ENCODE measurements at regions not wholly inside any gene's neighbourhood (a gene's known extent, or its start where the extent isn't known, plus 50 kb on each side); places are given as distances from the start of the nearest gene placed in this dataset.
"Not testable (repeated sequence)": the region's sequence is repeated elsewhere in the genome, so short reads cannot be mapped to it uniquely, and the experiment has no call there.

GRCh38 chr7:69433081-69433480 is 165.2 kb upstream of the AUTS2 start:
- Mint-ChIP-seq H3K4me3 (no peak overlapping the region), H3K36me3 (peaks cover 4% of the 10 kb centered on the region), H3K9me3 (peaks cover 4 to 14% (median 5%) of the 10 kb centered on the region in 3 donors), H3K4me1 (peaks cover 3 to 10% (median 9%) of the 10 kb centered on the region in 3 donors), H3K27ac (no peak overlapping the region), H3K27me3 (peaks cover 34% of the 10 kb centered on the region)

GRCh38 chr7:69434398-69434815 is 163.9 kb upstream of the AUTS2 start:
- Mint-ChIP-seq H3K9me3 (peaks cover 4 to 13% (median 7%) of the 10 kb centered on the region in 3 donors), H3K4me1 (peaks cover 3 to 10% (median 9%) of the 10 kb centered on the region in 3 donors), H3K36me3 (peaks cover 2% of the 10 kb centered on the region), H3K4me3 (no peak overlapping the region), H3K27ac (no peak overlapping the region), H3K27me3 (peaks cover 29% of the 10 kb centered on the region)

- H3K4me3 Mint-ChIP-seq, result no peak overlapping the region
- H3K27ac Mint-ChIP-seq, result no peak overlapping the region
- peaks cover 18% of the 10 kb centered on the region for H3K27me3 Mint-ChIP-seq
- H3K36me3 Mint-ChIP-seq, result peaks cover 2% of the 10 kb centered on the region
- H3K4me1 Mint-ChIP-seq, result peaks cover 3 to 7% (median 5%) of the 10 kb centered on the region in 3 donors
- H3K9me3 Mint-ChIP-seq, result peaks cover 9 to 21% (median 11%) of the 10 kb centered on the region in 3 donors
Observed at GRCh38 chr7:69435711-69436110, 162.6 kb upstream of the AUTS2 start.

- peaks cover 9% of the 10 kb centered on the region for H3K27me3 Mint-ChIP-seq
- H3K36me3 Mint-ChIP-seq, result peaks cover 5% of the 10 kb centered on the region
Observed at GRCh38 chr7:69436946-69437345, 161.3 kb upstream of the AUTS2 start.

GRCh38 chr7:69438584-69439412 is 159.5 kb upstream of the AUTS2 start:
- Mint-ChIP-seq H3K27me3 (peaks cover 9% of the 10 kb centered on the region), H3K4me3 (peak overlapping the region in 1 of 4 donors; percentile 39), H3K9me3 (peaks cover 11 to 23% (median 16%) of the 10 kb centered on the region in 3 donors), H3K36me3 (peaks cover 5% of the 10 kb centered on the region), H3K27ac (no peak overlapping the region), H3K4me1 (peaks cover 3 to 5% (median 5%) of the 10 kb centered on the region in 3 donors)

More at GRCh38 chr7:69436946-69437345, 161.3 kb upstream of the AUTS2 start:
- peaks cover 11 to 25% (median 16%) of the 10 kb centered on the region in 3 donors for H3K9me3 Mint-ChIP-seq
- H3K27ac Mint-ChIP-seq, result no peak overlapping the region
- peaks cover 3 to 5% (median 5%) of the 10 kb centered on the region in 3 donors for H3K4me1 Mint-ChIP-seq
- no peak overlapping the region for H3K4me3 Mint-ChIP-seq

- Mint-ChIP-seq H3K4me1 (peaks cover 0 to 1% (median 0%) of the 10 kb centered on the region in 3 donors), H3K9me3 (peaks cover 6 to 18% (median 16%) of the 10 kb centered on the region in 3 donors), H3K27ac (no peak overlapping the region), H3K27me3 (peaks cover 5% of the 10 kb centered on the region), H3K4me3 (peak overlapping the region in 1 of 4 donors; percentile 49), H3K36me3 (peaks cover 5% of the 10 kb centered on the region)
Observed at GRCh38 chr7:69439636-69440325, 158.5 kb upstream of the AUTS2 start.

- Mint-ChIP-seq H3K9me3 (peaks cover 9 to 17% (median 16%) of the 10 kb centered on the region in 3 donors), H3K27ac (no peak overlapping the region), H3K4me1 (no peaks in the 10 kb centered on the region), H3K27me3 (peaks cover 1% of the 10 kb centered on the region), H3K4me3 (no peak overlapping the region), H3K36me3 (peaks cover 3% of the 10 kb centered on the region)
Observed at GRCh38 chr7:69440976-69441375, 157.3 kb upstream of the AUTS2 start.

- peaks cover 3% of the 10 kb centered on the region for H3K36me3 Mint-ChIP-seq
Observed at GRCh38 chr7:69443136-69443535, 155.1 kb upstream of the AUTS2 start.

GRCh38 chr7:69445541-69445940 is 152.7 kb upstream of the AUTS2 start:
- Mint-ChIP-seq H3K4me3 (no peak overlapping the region), H3K27ac (no peak overlapping the region), H3K27me3 (peaks cover 1% of the 10 kb centered on the region), H3K36me3 (peaks cover 3% of the 10 kb centered on the region), H3K4me1 (peaks cover 0 to 2% (median 0%) of the 10 kb centered on the region in 3 donors), H3K9me3 (peaks cover 5 to 8% (median 5%) of the 10 kb centered on the region in 3 donors)

More at GRCh38 chr7:69443136-69443535, 155.1 kb upstream of the AUTS2 start:
- Mint-ChIP-seq H3K9me3 (peaks cover 9 to 17% (median 16%) of the 10 kb centered on the region in 3 donors), H3K27ac (no peak overlapping the region), H3K4me1 (peaks cover 0 to 2% (median 0%) of the 10 kb centered on the region in 3 donors), H3K27me3 (peaks cover 1% of the 10 kb centered on the region), H3K4me3 (no peak overlapping the region)

GRCh38 chr7:69446213-69446612 is 152.1 kb upstream of the AUTS2 start:
- not testable (repeated sequence) for H3K27ac Mint-ChIP-seq, H3K27me3 Mint-ChIP-seq, H3K4me3 Mint-ChIP-seq, H3K36me3 Mint-ChIP-seq, H3K4me1 Mint-ChIP-seq, H3K9me3 Mint-ChIP-seq

GRCh38 chr7:69448071-69448470 is 150.2 kb upstream of the AUTS2 start:
- no peak overlapping the region for H3K27ac Mint-ChIP-seq

DNA sequence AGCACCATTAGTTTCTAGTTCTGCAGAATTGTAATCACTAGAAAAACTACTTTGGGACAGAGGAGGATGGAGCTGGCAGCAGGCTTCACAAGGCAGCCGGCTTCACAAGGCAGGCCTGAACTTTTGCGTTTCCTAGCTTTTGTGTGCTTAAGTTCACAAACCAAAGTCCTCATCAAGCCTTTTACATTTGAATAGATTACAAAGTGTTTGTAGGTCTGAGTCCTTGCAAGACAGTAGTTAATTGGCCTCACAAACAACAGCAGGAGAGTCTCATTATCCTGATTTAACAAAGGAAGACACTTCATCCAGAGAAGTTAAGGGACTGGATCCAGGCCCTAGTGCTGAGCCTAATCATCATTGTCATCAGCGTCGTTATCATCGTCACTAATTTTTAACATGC is 147.8 kb upstream of the AUTS2 start:
- H3K4me1 Mint-ChIP-seq, result peaks cover 0 to 2% (median 0%) of the 10 kb centered on the region in 3 donors
- H3K9me3 Mint-ChIP-seq, result no peaks in the 10 kb centered on the region
- no peak overlapping the region for H3K27ac Mint-ChIP-seq
- no peaks in the 10 kb centered on the region for H3K36me3 Mint-ChIP-seq
- peaks cover 1% of the 10 kb centered on the region for H3K27me3 Mint-ChIP-seq
- H3K4me3 Mint-ChIP-seq, result no peak overlapping the region

More at GRCh38 chr7:69448071-69448470, 150.2 kb upstream of the AUTS2 start:
- H3K4me3 Mint-ChIP-seq, result no peak overlapping the region
- peaks cover 1 to 4% (median 3%) of the 10 kb centered on the region in 3 donors for H3K9me3 Mint-ChIP-seq
- peaks cover 0 to 2% (median 0%) of the 10 kb centered on the region in 3 donors for H3K4me1 Mint-ChIP-seq
- peaks cover 1% of the 10 kb centered on the region for H3K27me3 Mint-ChIP-seq
- H3K36me3 Mint-ChIP-seq, result no peaks in the 10 kb centered on the region

DNA sequence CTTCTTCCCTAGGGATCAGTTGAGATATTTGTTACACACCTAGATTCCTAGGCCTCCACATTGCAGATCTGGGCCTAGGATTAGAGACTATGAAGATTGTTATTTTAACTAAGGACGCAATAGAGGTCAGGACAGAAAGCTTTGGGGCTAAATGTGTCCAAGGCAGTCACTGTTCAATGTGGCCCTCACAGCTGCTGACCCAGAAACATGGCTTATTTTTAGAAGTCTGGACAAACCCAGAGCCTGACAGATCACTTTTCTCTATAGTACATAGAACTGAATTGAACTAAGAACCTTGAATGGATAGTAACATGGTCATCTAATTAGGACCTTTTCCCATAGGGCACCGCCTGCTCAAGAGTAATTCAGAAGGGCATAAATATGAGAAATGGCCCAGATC is 146.6 kb upstream of the AUTS2 start:
- no peaks in the 10 kb centered on the region for H3K36me3 Mint-ChIP-seq
- H3K9me3 Mint-ChIP-seq, result no peaks in the 10 kb centered on the region
- H3K4me1 Mint-ChIP-seq, result peaks cover 0 to 2% (median 0%) of the 10 kb centered on the region in 3 donors
- H3K4me3 Mint-ChIP-seq, result no peak overlapping the region
- H3K27ac Mint-ChIP-seq, result no peak overlapping the region
- peaks cover 1% of the 10 kb centered on the region for H3K27me3 Mint-ChIP-seq

GRCh38 chr7:69452797-69453196 is 145.5 kb upstream of the AUTS2 start:
- Mint-ChIP-seq H3K4me1 (no peaks in the 10 kb centered on the region), H3K27ac (no peak overlapping the region), H3K4me3 (no peak overlapping the region), H3K36me3 (no peaks in the 10 kb centered on the region), H3K27me3 (peaks cover 1% of the 10 kb centered on the region), H3K9me3 (no peaks in the 10 kb centered on the region)

Data from IgD-negative memory B cell (primary cell).